22Rv1 (cell line): ENCODE measurements at regions not wholly inside any gene's neighbourhood (a gene's known extent, or its start where the extent isn't known, plus 50 kb on each side); places are given as distances from the start of the nearest gene placed in this dataset.

Source experiments
- CTCF ChIP-seq: fragments of 450-650 bp; IDR thresholded peaks from 2 replicates; pipeline ENCODE4 v1.5.1; 2017; ENCODE audit warnings: mild to moderate bottlenecking
- ZFX ChIP-seq: fragments of 450-650 bp; IDR thresholded peaks from 2 replicates; pipeline ENCODE4 v1.6.1; 2017; ENCODE audit warnings: antibody characterized with exemption, borderline replicate concordance

DNA sequence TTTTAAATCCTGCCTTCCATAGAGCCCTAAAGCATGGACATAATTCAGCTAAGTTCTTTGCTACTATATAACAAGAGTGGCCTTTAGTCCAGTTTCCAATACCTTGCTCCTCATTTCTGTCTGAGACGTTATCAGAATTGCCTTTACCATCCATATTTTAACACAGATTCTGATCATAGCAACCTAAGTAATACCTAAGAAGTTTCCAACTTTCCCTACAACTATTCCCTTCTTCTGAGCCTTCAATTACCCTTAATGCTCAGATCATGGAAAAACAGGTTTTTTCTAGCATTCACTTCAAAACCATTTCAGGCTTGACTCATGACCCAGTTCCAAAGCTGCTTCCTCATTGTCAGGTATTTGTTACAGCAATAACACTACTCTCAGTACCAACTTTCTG, 367.1 kb downstream of the C6orf118 start:
- TF ChIP-seq CTCF (no peak), ZFX (no peak)
